H1 (cell line): ENCODE measurements at regions not wholly inside any gene's neighbourhood (a gene's known extent, or its start where the extent isn't known, plus 50 kb on each side); places are given as distances from the start of the nearest gene placed in this dataset.

Experiments
- CTCF ChIA-PET: fragments of 300-600 bp; sonication (Branson Sonifier 250); formaldehyde crosslinking; loops from one replicate; lab custom pipeline; 2021; ENCODE audit not compliant: partially characterized antibody; lab: Charles Lee
- POLR2A ChIA-PET: fragments of 300-600 bp; sonication (Branson Sonifier 250); formaldehyde crosslinking; loops from one replicate; lab custom pipeline; 2021; ENCODE audit warnings: inconsistent platforms; ENCODE audit not compliant: partially characterized antibody; lab: Charles Lee
- DNase-seq, 2 experiments: peaks; one replicate each; pipeline versions ENCODE4 v3.0.0 to v3.0.0-alpha.2; 2010 to 2022; ENCODE audit warnings: low spot score in 2 of 2, low read depth in 1 of 2, mixed read lengths in 1 of 2
- FAIRE-seq: peaks from 2 replicates; lab custom pipeline; 2011; peaks lifted over from hg19 to GRCh38; lab: Jason Lieb, UNC
- H2AFZ ChIP-seq: 2 replicates; pipeline ENCODE4 v1.8.1; 2012; ENCODE audit warnings: low read length, inconsistent platforms
- H2AK5ac ChIP-seq: 2 replicates; pipeline ENCODE4 v1.6.1; 2013; ENCODE audit warnings: low read depth, low read length
- H2BK120ac ChIP-seq: replicated peaks from 2 replicates; pipeline ENCODE3; 2013; ENCODE audit warnings: low read depth, low read length, inconsistent platforms
- H2BK12ac ChIP-seq: 2 replicates; pipeline ENCODE4 v1.6.1; 2013; ENCODE audit warnings: low read depth, low read length
- H2BK15ac ChIP-seq: 2 replicates; pipeline ENCODE4 v1.6.1; 2013; ENCODE audit warnings: low read length
- H2BK20ac ChIP-seq: 2 replicates; pipeline ENCODE4 v1.6.1; 2013; ENCODE audit warnings: low read length
- H2BK5ac ChIP-seq: 2 replicates; pipeline ENCODE4 v1.6.1; 2013; ENCODE audit warnings: low read depth, low read length
- H3K14ac ChIP-seq: 2 replicates; pipeline ENCODE4 v1.6.1; 2013; ENCODE audit warnings: inconsistent platforms; ENCODE audit not compliant: insufficient read length
- H3K18ac ChIP-seq: 2 replicates; pipeline ENCODE4 v1.6.1; 2013; ENCODE audit warnings: low read length; ENCODE audit errors: extremely low read depth
- H3K23ac ChIP-seq: 2 replicates; pipeline ENCODE4 v1.6.1; 2013; ENCODE audit warnings: inconsistent platforms; ENCODE audit not compliant: insufficient read length
- H3K23me2 ChIP-seq: 2 replicates; pipeline ENCODE4 v1.6.1; 2013; ENCODE audit warnings: low read depth, low read length
- H3K27ac ChIP-seq: 2 replicates; pipeline ENCODE4 v1.6.1; 2011; ENCODE audit warnings: low read depth, low read length, inconsistent platforms
- H3K27me3 ChIP-seq, 4 experiments: replicated peaks in 1 of 4; 1 replicate in 1 of 4; 2 replicates in 3 of 4; pipeline versions ENCODE4 v1.6.1 to v1.8.1; 2011 to 2013; ENCODE audit warnings: low read length in 3 of 4, mild to moderate bottlenecking in 3 of 4, inconsistent platforms in 2 of 4, mixed read lengths in 2 of 4, moderate library complexity in 1 of 4; ENCODE audit not compliant: control insufficient read depth in 3 of 4, insufficient read depth in 3 of 4; ENCODE audit errors: extremely low read depth in 1 of 4
- H3K36me3 ChIP-seq, 4 experiments: 2 replicates each; pipeline versions ENCODE4 v1.6.1 to v1.8.1; 2011 to 2013; ENCODE audit warnings: mild to moderate bottlenecking in 4 of 4, low read length in 3 of 4, moderate library complexity in 2 of 4, control low read depth in 1 of 4, inconsistent platforms in 1 of 4; ENCODE audit not compliant: insufficient read depth in 4 of 4, control insufficient read depth in 2 of 4
- H3K4ac ChIP-seq: replicated peaks from 2 replicates; pipeline ENCODE3; 2013; ENCODE audit warnings: low read length, low read depth, mixed read lengths, inconsistent platforms; ENCODE audit not compliant: insufficient read length
- H3K4me1 ChIP-seq, 4 experiments: replicated peaks in 1 of 4; 1 replicate in 1 of 4; 2 replicates in 3 of 4; pipeline versions ENCODE4 v1.6.1 to v1.8.1; 2011 to 2013; ENCODE audit warnings: low read length in 3 of 4, inconsistent platforms in 2 of 4, mixed read lengths in 1 of 4; ENCODE audit not compliant: insufficient read depth in 4 of 4, control insufficient read depth in 3 of 4
- H3K4me2 ChIP-seq, 2 experiments: 2 replicates each; pipeline versions ENCODE4 v1.6.1 to v1.8.1; 2011 to 2013; ENCODE audit warnings: low read depth in 2 of 2, low read length in 2 of 2, control low read depth in 1 of 2, inconsistent platforms in 1 of 2, mild to moderate bottlenecking in 1 of 2; ENCODE audit not compliant: insufficient read depth in 1 of 2
- H3K4me3 ChIP-seq, 4 experiments: fragments of 200-600, 300-600 bp in 1 of 4; sonication (generic), shearing (Covaris generic), sonication (Bioruptor Twin) in 1 of 4; 2 replicates each; pipeline versions ENCODE4 v1.5.1 to v1.8.1; 2011 to 2016; ENCODE audit warnings: low read length in 4 of 4, low read depth in 3 of 4, control low read depth in 2 of 4, inconsistent platforms in 2 of 4, mild to moderate bottlenecking in 2 of 4, mixed read lengths in 1 of 4, moderate library complexity in 1 of 4; ENCODE audit not compliant: insufficient read depth in 2 of 4; ENCODE audit errors: extremely low read depth in 1 of 4
- H3K56ac ChIP-seq: replicated peaks from 2 replicates; pipeline ENCODE3; 2013; ENCODE audit warnings: low read depth, mild to moderate bottlenecking, mixed read lengths, low read length, inconsistent platforms; ENCODE audit not compliant: insufficient read length
- H3K79me1 ChIP-seq: 2 replicates; pipeline ENCODE4 v1.6.1; 2013; ENCODE audit warnings: low read depth, low read length, control low read depth
- H3K79me2 ChIP-seq, 2 experiments: 2 replicates each; pipeline versions ENCODE4 v1.6.1 to v1.8.1; 2012 to 2013; ENCODE audit warnings: low read length in 2 of 2, mild to moderate bottlenecking in 2 of 2, inconsistent platforms in 1 of 2; ENCODE audit not compliant: insufficient read depth in 2 of 2, control insufficient read depth in 1 of 2
- H3K9ac ChIP-seq, 4 experiments: replicated peaks in 1 of 4; 1 replicate in 1 of 4; 2 replicates in 3 of 4; pipeline versions ENCODE4 v1.6.1 to v1.8.1; 2011 to 2013; ENCODE audit warnings: low read depth in 3 of 4, low read length in 3 of 4, control low read depth in 2 of 4, mild to moderate bottlenecking in 2 of 4, moderate library complexity in 2 of 4, inconsistent platforms in 1 of 4; ENCODE audit errors: extremely low read depth in 1 of 4
- H3K9me3 ChIP-seq, 2 experiments: 2 replicates each; pipeline versions ENCODE4 v1.6.1 to v1.8.1; 2012 to 2013; ENCODE audit warnings: mild to moderate bottlenecking in 2 of 2, moderate library complexity in 2 of 2, control low read depth in 1 of 2, inconsistent platforms in 1 of 2, low read depth in 1 of 2, low read length in 1 of 2, mixed read lengths in 1 of 2; ENCODE audit not compliant: insufficient read depth in 2 of 2
- H4K20me1 ChIP-seq, 2 experiments: replicated peaks in 1 of 2; 2 replicates each; pipeline versions ENCODE3 to v1.8.1; 2011 to 2013; ENCODE audit warnings: inconsistent platforms in 2 of 2, low read length in 2 of 2, mild to moderate bottlenecking in 1 of 2; ENCODE audit not compliant: insufficient read depth in 2 of 2, control insufficient read depth in 1 of 2
- H4K5ac ChIP-seq: 2 replicates; pipeline ENCODE4 v1.6.1; 2013; ENCODE audit warnings: low read length, low read depth, mixed read lengths, inconsistent platforms; ENCODE audit not compliant: insufficient read length
- H4K8ac ChIP-seq: 2 replicates; pipeline ENCODE4 v1.8.0; 2013; ENCODE audit warnings: mild to moderate bottlenecking, moderate library complexity, low read length, inconsistent platforms; ENCODE audit not compliant: insufficient read depth; ENCODE audit errors: extremely low read depth
- H4K91ac ChIP-seq: replicated peaks from 2 replicates; pipeline ENCODE3; 2013; ENCODE audit warnings: low read length, mixed read lengths, inconsistent platforms; ENCODE audit not compliant: insufficient read length
- E2F6 ChIP-seq: IDR thresholded peaks from 2 replicates; pipeline ENCODE4 v1.6.1; 2012; ENCODE audit warnings: inconsistent platforms
- GABPA ChIP-seq: IDR thresholded peaks from 2 replicates; pipeline ENCODE4 v1.6.1; 2011; ENCODE audit warnings: mild to moderate bottlenecking, low read length, moderate library complexity, borderline replicate concordance; ENCODE audit not compliant: insufficient read depth
- HDAC2 ChIP-seq, 2 experiments: fragments of 300-600 bp in 1 of 2; sonication (generic) in 1 of 2; IDR thresholded peaks; 2 replicates each; pipeline ENCODE4 v1.6.1; 2011 to 2012; ENCODE audit warnings: low read depth in 2 of 2, low read length in 2 of 2, mild to moderate bottlenecking in 2 of 2, moderate library complexity in 2 of 2, borderline replicate concordance in 1 of 2, inconsistent platforms in 1 of 2
- HDAC6 ChIP-seq: IDR thresholded peaks from one replicate; pipeline ENCODE4 v1.7.1; 2012; ENCODE audit warnings: low read depth, mild to moderate bottlenecking, inconsistent platforms, low read length, moderate library complexity
- KDM4A ChIP-seq: IDR thresholded peaks from one replicate; pipeline ENCODE4 v1.7.1; 2012; ENCODE audit warnings: low read depth, mild to moderate bottlenecking, moderate library complexity, low read length, inconsistent platforms; ENCODE audit not compliant: severe bottlenecking
- KDM5A ChIP-seq: fragments of 200-600 bp; IDR thresholded peaks from 2 replicates; pipeline ENCODE4 v1.7.1; 2012; ENCODE audit warnings: mild to moderate bottlenecking, low read length, inconsistent platforms, mixed read lengths
- NRF1 ChIP-seq: IDR thresholded peaks from 2 replicates; pipeline ENCODE4 v1.6.1; 2011; ENCODE audit warnings: mild to moderate bottlenecking, low read depth, low read length, improper control_type of control experiment
- POU5F1 ChIP-seq: IDR thresholded peaks from 2 replicates; pipeline ENCODE4 v1.6.1; 2011; ENCODE audit warnings: low read depth, mild to moderate bottlenecking, low read length, moderate library complexity
- RFX5 ChIP-seq: IDR thresholded peaks from 2 replicates; pipeline ENCODE4 v1.6.1; 2011; ENCODE audit warnings: low read depth, low read length, improper control_type of control experiment, borderline replicate concordance
- SP2 ChIP-seq: IDR thresholded peaks from 2 replicates; pipeline ENCODE4 v1.6.1; 2012; ENCODE audit warnings: mild to moderate bottlenecking, low read length, inconsistent platforms
- TAF1 ChIP-seq: IDR thresholded peaks from 2 replicates; pipeline ENCODE4 v1.6.1; 2011; ENCODE audit warnings: mild to moderate bottlenecking, low read depth, low read length
- TAF7 ChIP-seq: optimal IDR thresholded peaks from 2 replicates; pipeline ENCODE3; 2011; ENCODE audit warnings: low read depth, mild to moderate bottlenecking, inconsistent platforms, low read length, moderate library complexity, borderline replicate concordance
- TCF12 ChIP-seq: IDR thresholded peaks from 2 replicates; pipeline ENCODE4 v1.6.1; 2011; ENCODE audit warnings: low read depth, mild to moderate bottlenecking, low read length
- WGBS, 2 experiments: shearing (Covaris generic) in 1 of 2; methylation state at CpG; one replicate each; pipeline versions ENCODE4 v1.1.6 to v1.1.7; 2013 to 2015; ENCODE audit warnings: low lambda C conversion rate in 2 of 2, mixed read lengths in 2 of 2, inconsistent platforms in 1 of 2, low coverage in 1 of 2, missing lambda C conversion rate in 1 of 2; ENCODE audit not compliant: insufficient replicate concordance in 2 of 2, insufficient coverage in 1 of 2, insufficient read length in 1 of 2; ENCODE audit errors: extremely low coverage in 1 of 2, missing lambda C conversion rate in 1 of 2; 5-methylcytosine and 5-hydroxymethylcytosine counted together

- 85% methylated on average over 7 of the region's 7 CpGs; no CpG with 5 or more reads in 1 of the 2 experiments for WGBS, 2 experiments
- no peak overlapping the region for H2BK15ac ChIP-seq
- H3K79me1 ChIP-seq = no peaks in the 10 kb centered on the region
- no peak overlapping the region for H3K4me2 ChIP-seq
- no peak overlapping the region for H4K91ac ChIP-seq
- H3K23me2 ChIP-seq = peaks cover 2% of the 10 kb centered on the region; the same call in 1 of the 2 replicates
- H3K27ac ChIP-seq = no peak overlapping the region
- ChIA-PET POLR2A (no interaction called here), CTCF (interaction anchor here (1.4 kb wide), 1 partner anchor 9 kb away, joined by 3 read pairs; no protein-coding TSS in a partner anchor)
- H3K36me3 ChIP-seq = no peaks in the 10 kb centered on the region
- H3K79me2 ChIP-seq = no peaks in the 10 kb centered on the region
- H4K5ac ChIP-seq = no peak overlapping the region
- no peak for DNase-seq
- peaks cover 74 to 83% of the 10 kb centered on the region in 2 experiments for H3K9me3 ChIP-seq
- H4K8ac ChIP-seq = no peak overlapping the region
- no peak overlapping the region for H2BK5ac ChIP-seq
- H3K4me1 ChIP-seq = no peaks in the 10 kb centered on the region
- H3K27me3 ChIP-seq = no peaks in the 10 kb centered on the region
- no peak overlapping the region for H3K14ac ChIP-seq
- no peak overlapping the region for H2BK120ac ChIP-seq
- no peak overlapping the region for H2AFZ ChIP-seq
- no peak for FAIRE-seq
- H4K20me1 ChIP-seq = no peaks in the 10 kb centered on the region
- H2AK5ac ChIP-seq = no peak overlapping the region
- no peak overlapping the region for H3K18ac ChIP-seq
- H3K4me3 ChIP-seq = no peak overlapping the region
- no peak overlapping the region for H2BK12ac ChIP-seq
- TF ChIP-seq E2F6 (no peak), HDAC2 (IDR thresholded peaks at IDR 0.05; ENCODE audit: borderline replicate concordance in 1 of 2, low read depth in 2 of 2, low read length in 2 of 2) (no peak), KDM4A (no peak), TAF7 (no peak), TCF12 (no peak), RFX5 (no peak), TAF1 (no peak), SP2 (no peak), KDM5A (no peak), NRF1 (no peak), POU5F1 (no peak), GABPA (no peak), HDAC6 (no peak)
- TF ChIP-seq, all 59 proteins: peak for 0
- no peak overlapping the region for H3K4ac ChIP-seq
- H2BK20ac ChIP-seq = no peak overlapping the region
- H3K56ac ChIP-seq = no peak overlapping the region
- H3K23ac ChIP-seq = no peak overlapping the region
- no peak overlapping the region for H3K9ac ChIP-seq
Measured at GRCh38 chr22:47232753-47233152, 470.3 kb downstream of the TBC1D22A start.
